ENCODE measurements at regions not wholly inside any gene's neighbourhood (a gene's known extent, or its start where the extent isn't known, plus 50 kb on each side); places are given as distances from the start of the nearest gene placed in this dataset.

DNA sequence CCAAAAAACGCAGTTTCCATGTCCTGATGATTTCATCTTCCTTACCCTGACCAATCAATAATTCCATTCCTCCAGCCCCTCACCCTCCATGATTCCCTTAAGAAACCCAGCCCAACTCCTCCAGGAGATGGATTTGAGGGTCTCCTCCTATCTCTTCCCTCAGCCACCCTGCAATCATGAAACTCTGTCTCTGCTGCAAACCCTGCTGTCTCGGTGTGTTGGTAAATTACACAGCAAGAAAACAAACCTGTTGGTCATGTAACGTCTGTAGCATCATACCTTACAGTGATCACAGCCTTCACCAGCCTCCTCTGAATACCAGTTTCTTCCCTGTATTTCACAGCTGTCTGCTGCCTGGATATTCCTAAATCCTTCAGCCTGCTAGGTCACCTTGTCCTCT, 300.7 kb upstream of the NEBL start:
- no peak for ATAC-seq
- no TSS peak for BruUV-seq (replicated peaks)
- ChIA-PET CTCF (no interaction called here), POLR2A (no interaction called here)
- no peaks in the 10 kb centered on the region for H3K27me3 ChIP-seq (ENCODE audit: control insufficient read depth, insufficient read depth, low read length)
- no peaks in the 10 kb centered on the region for H3K9me3 ChIP-seq (ENCODE audit: control insufficient read depth, insufficient read depth, low read depth, low read length)
- no peak overlapping the region for H3K27ac ChIP-seq (ENCODE audit: low read length)
- no peaks in the 10 kb centered on the region; the same call in 1 of the 2 replicates for H3K4me1 ChIP-seq (ENCODE audit: control insufficient read depth, insufficient read depth, low read length)
- no peak for DNase-seq (ENCODE audit: low read depth, low spot score)
- no peak overlapping the region for H3K4me3 ChIP-seq (ENCODE audit: low read depth in 2 of 2, low read length in 2 of 2)
- TF ChIP-seq SIN3A (IDR thresholded peaks at IDR 0.05; ENCODE audit: borderline replicate concordance, insufficient read depth, low read depth, low read length) (no peak), POLR2AphosphoS5 (IDR thresholded peaks at IDR 0.05; ENCODE audit: low read depth, low read length) (no peak), TCF7L2 (IDR thresholded peaks at IDR 0.05; ENCODE audit: low read depth, low read length) (no peak)
- TF ChIP-seq, protein P1, sequence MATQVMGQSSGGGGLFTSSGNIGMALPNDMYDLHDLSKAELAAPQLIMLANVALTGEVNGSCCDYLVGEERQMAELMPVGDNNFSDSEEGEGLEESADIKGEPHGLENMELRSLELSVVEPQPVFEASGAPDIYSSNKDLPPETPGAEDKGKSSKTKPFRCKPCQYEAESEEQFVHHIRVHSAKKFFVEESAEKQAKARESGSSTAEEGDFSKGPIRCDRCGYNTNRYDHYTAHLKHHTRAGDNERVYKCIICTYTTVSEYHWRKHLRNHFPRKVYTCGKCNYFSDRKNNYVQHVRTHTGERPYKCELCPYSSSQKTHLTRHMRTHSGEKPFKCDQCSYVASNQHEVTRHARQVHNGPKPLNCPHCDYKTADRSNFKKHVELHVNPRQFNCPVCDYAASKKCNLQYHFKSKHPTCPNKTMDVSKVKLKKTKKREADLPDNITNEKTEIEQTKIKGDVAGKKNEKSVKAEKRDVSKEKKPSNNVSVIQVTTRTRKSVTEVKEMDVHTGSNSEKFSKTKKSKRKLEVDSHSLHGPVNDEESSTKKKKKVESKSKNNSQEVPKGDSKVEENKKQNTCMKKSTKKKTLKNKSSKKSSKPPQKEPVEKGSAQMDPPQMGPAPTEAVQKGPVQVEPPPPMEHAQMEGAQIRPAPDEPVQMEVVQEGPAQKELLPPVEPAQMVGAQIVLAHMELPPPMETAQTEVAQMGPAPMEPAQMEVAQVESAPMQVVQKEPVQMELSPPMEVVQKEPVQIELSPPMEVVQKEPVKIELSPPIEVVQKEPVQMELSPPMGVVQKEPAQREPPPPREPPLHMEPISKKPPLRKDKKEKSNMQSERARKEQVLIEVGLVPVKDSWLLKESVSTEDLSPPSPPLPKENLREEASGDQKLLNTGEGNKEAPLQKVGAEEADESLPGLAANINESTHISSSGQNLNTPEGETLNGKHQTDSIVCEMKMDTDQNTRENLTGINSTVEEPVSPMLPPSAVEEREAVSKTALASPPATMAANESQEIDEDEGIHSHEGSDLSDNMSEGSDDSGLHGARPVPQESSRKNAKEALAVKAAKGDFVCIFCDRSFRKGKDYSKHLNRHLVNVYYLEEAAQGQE (IDR thresholded peaks at IDR 0.05; ENCODE audit: insufficient read depth in 1 of 2, low read depth in 2 of 2, low read length in 1 of 2) = no peak
- TF ChIP-seq, protein P2, sequence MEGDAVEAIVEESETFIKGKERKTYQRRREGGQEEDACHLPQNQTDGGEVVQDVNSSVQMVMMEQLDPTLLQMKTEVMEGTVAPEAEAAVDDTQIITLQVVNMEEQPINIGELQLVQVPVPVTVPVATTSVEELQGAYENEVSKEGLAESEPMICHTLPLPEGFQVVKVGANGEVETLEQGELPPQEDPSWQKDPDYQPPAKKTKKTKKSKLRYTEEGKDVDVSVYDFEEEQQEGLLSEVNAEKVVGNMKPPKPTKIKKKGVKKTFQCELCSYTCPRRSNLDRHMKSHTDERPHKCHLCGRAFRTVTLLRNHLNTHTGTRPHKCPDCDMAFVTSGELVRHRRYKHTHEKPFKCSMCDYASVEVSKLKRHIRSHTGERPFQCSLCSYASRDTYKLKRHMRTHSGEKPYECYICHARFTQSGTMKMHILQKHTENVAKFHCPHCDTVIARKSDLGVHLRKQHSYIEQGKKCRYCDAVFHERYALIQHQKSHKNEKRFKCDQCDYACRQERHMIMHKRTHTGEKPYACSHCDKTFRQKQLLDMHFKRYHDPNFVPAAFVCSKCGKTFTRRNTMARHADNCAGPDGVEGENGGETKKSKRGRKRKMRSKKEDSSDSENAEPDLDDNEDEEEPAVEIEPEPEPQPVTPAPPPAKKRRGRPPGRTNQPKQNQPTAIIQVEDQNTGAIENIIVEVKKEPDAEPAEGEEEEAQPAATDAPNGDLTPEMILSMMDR (IDR thresholded peaks at IDR 0.05) = no peak
- intact Hi-C loops (cut with micrococcal nuclease; ENCODE audit: unreplicated experiment) = no loop called here
- in situ Hi-C loops (cut with HindIII; ENCODE audit: low pct_unique_long_range_greater_than_20kb, low sequenced_read_pairs) = no loop called here
- H3K36me3 ChIP-seq (ENCODE audit: control insufficient read depth, insufficient read depth, low read length) = no peaks in the 10 kb centered on the region

DNA sequence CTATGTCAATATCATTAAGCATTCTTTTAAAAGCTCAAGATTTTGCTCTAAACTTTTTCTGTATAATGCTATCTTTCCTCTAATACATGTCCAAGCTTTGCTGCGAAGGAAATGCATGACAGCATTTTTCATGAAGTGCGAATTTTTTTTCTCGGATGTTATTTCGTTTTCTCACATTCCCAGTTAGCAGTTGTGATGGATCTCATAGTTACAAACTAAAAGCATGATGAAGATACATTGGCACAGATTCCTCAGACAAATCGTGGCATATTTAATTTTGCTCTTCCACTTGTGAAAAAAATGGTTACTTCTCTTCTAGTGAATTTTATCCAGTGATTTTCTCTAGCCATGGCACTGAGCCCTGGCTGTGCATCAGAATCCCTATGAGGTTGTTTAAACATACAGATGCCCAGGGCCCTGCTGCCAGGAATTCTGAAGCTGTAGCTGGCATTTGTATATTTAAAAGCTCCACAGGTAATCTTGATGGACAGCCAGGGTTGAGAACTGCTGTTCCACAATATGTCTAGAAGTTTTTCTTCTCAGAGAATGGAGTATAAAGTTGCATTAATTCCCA, 299.8 kb upstream of the NEBL start:
- Histone ChIP-seq H3K4me1 (ENCODE audit: control insufficient read depth, insufficient read depth, low read length) (no peaks in the 10 kb centered on the region), H3K27me3 (ENCODE audit: control insufficient read depth, insufficient read depth, low read length) (no peaks in the 10 kb centered on the region), H3K36me3 (ENCODE audit: control insufficient read depth, insufficient read depth, low read length) (no peaks in the 10 kb centered on the region), H3K9me3 (ENCODE audit: control insufficient read depth, insufficient read depth, low read depth, low read length) (no peaks in the 10 kb centered on the region), H3K27ac (ENCODE audit: low read length) (no peak overlapping the region), H3K4me3 (ENCODE audit: low read depth in 2 of 2, low read length in 2 of 2) (no peak overlapping the region)
- in situ Hi-C loops (cut with HindIII; ENCODE audit: low pct_unique_long_range_greater_than_20kb, low sequenced_read_pairs) (no loop called here), intact Hi-C loops (cut with micrococcal nuclease; ENCODE audit: unreplicated experiment) (no loop called here)
- ATAC-seq (no peak), DNase-seq (ENCODE audit: low read depth, low spot score) (no peak)
- BruUV-seq (replicated peaks) = no TSS peak
- ChIA-PET CTCF (no interaction called here), POLR2A (no interaction called here)
- TF ChIP-seq, protein P2 (IDR thresholded peaks at IDR 0.05) = no peak
- TF ChIP-seq SIN3A (IDR thresholded peaks at IDR 0.05; ENCODE audit: borderline replicate concordance, insufficient read depth, low read depth, low read length) (no peak), POLR2AphosphoS5 (IDR thresholded peaks at IDR 0.05; ENCODE audit: low read depth, low read length) (no peak), TCF7L2 (IDR thresholded peaks at IDR 0.05; ENCODE audit: low read depth, low read length) (no peak)
- TF ChIP-seq, protein P1 (IDR thresholded peaks at IDR 0.05; ENCODE audit: insufficient read depth in 1 of 2, low read depth in 2 of 2, low read length in 1 of 2) = no peak
